PC-3 (cell line): ENCODE measurements at regions not wholly inside any gene's neighbourhood (a gene's known extent, or its start where the extent isn't known, plus 50 kb on each side); places are given as distances from the start of the nearest gene placed in this dataset.

Experiments used
- CTCF ChIP-seq: fragments of 300-600 bp; sonication (generic); conservative IDR thresholded peaks from 2 replicates; pipeline ENCODE4 v1.5.1; 2017; ENCODE audit warnings: antibody characterized with exemption, low read depth, mild to moderate bottlenecking, low read length
- EZH2phosphoT487 ChIP-seq: fragments of 300-600 bp; sonication (generic); IDR thresholded peaks from 2 replicates; pipeline ENCODE4 v1.6.1; 2018; ENCODE audit warnings: mild to moderate bottlenecking, antibody characterized with exemption, low read length, borderline replicate concordance

DNA sequence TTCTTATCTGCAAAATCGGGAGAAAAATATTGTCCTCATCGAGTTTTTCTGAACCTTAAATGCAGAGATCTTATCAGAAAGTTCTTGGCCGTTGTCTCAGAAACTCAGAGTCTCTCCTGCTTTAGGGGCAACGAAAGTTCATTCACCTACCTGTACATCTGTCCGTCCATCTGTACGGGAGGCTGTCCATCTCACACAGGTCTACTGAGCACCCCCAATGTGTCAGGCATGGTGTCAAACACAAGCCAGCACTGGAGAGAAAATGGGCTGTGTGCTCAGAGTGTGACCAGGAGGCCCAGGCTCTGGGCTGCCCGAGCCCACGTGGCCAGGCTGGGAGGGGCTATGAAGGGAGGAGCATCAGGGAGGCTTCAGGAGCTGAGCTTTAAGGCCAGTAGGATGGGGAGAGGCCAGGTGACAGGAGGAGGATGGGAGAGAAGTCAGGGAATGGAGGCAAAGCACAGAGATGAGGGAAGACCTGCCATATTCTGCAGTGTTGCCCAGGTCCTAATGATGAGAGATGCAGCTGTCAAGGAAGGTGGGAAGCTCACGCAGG lies 62.4 kb upstream of the MYEOV start:
- no peak for TF ChIP-seq CTCF
- no peak for TF ChIP-seq EZH2phosphoT487
